A549 (cell line): ENCODE measurements at regions not wholly inside any gene's neighbourhood (a gene's known extent, or its start where the extent isn't known, plus 50 kb on each side); places are given as distances from the start of the nearest gene placed in this dataset.

ENCODE experiments used
- ATAC-seq, 2 experiments: fragments of 200-7000 bp in 1 of 2; fragments of >200 bp in 1 of 2; cut with Nextera tagmentation in 1 of 2; cut with Tn5 transposase in 1 of 2; 3 replicates each; pipeline versions ENCODE4 v1.8.0 to v1.9.1; 2018 to 2020; ENCODE audit warnings: mild to moderate bottlenecking in 1 of 2, moderate library complexity in 1 of 2
- CTCF ChIA-PET: fragments of 300-600 bp; sonication (Branson Sonifier 250); formaldehyde crosslinking; extraction: SDS; loops from one replicate; lab custom pipeline; 2021; ENCODE audit warnings: antibody characterized with exemption, inconsistent platforms; lab: Yijun Ruan, JAX
- POLR2A ChIA-PET: fragments of 350-600 bp; formaldehyde crosslinking; extraction: SDS; loops from one replicate; lab custom pipeline; 2021; ENCODE audit warnings: antibody characterized with exemption, inconsistent platforms; lab: Yijun Ruan, JAX
- DNase-seq, 2 experiments: peaks; one replicate each; pipeline versions ENCODE4 v3.0.0 to v3.0.0-alpha.2; 2011 to 2016; ENCODE audit warnings: low read depth in 1 of 2, low spot score in 1 of 2
- FAIRE-seq: peaks from 2 replicates; lab custom pipeline; 2011; peaks lifted over from hg19 to GRCh38; lab: Jason Lieb, UNC
- H3K27ac ChIP-seq, 2 experiments: fragments of >200 bp; sonication (Bioruptor Twin); formaldehyde crosslinking; 3 replicates each; pipeline ENCODE4 v1.5.1; 2016 to 2017
- H3K4me1 ChIP-seq: fragments of >200 bp; sonication (Bioruptor Twin); formaldehyde crosslinking; 3 replicates; pipeline ENCODE4 v1.6.1; 2016
- H3K4me2 ChIP-seq: fragments of >200 bp; sonication (Bioruptor Twin); formaldehyde crosslinking; 3 replicates; pipeline ENCODE4 v1.6.1; 2016
- H3K4me3 ChIP-seq: fragments of >200 bp; sonication (Bioruptor Twin); formaldehyde crosslinking; 3 replicates; pipeline ENCODE4 v1.5.1; 2016
- H3K9me3 ChIP-seq: fragments of >200 bp; sonication (Bioruptor Twin); formaldehyde crosslinking; 3 replicates; pipeline ENCODE4 v1.6.1; 2016
- CBX8 ChIP-seq: fragments of 200-600 bp; sonication (generic); IDR thresholded peaks from 2 replicates; pipeline ENCODE4 v1.6.1; 2016
- CEBPB ChIP-seq, 2 experiments: fragments of >200 bp in 1 of 2; sonication (Bioruptor Twin) in 1 of 2; formaldehyde crosslinking in 1 of 2; IDR thresholded peaks; 2 replicates each; pipeline ENCODE4 v1.6.1; 2012 to 2016
- CHD4 ChIP-seq: fragments of 200-600 bp; sonication (generic); IDR thresholded peaks from 2 replicates; pipeline ENCODE4 v1.6.1; 2016; ENCODE audit warnings: antibody characterized with exemption, mild to moderate bottlenecking, borderline replicate concordance
- EHF ChIP-seq: fragments of 250-450 bp; sonication (Bioruptor Pico); IDR thresholded peaks from 2 replicates; pipeline ENCODE4 v1.5.0; 2020; ENCODE audit warnings: mild to moderate bottlenecking
- EP300 ChIP-seq, 2 experiments: fragments of >200 bp; sonication (Bioruptor Twin); formaldehyde crosslinking; IDR thresholded peaks; 2 replicates in 1 of 2; 3 replicates in 1 of 2; pipeline ENCODE4 v1.6.1; 2016 to 2017
- ESRRA ChIP-seq: fragments of 150-350 bp; IDR thresholded peaks from 2 replicates; pipeline ENCODE4 v1.6.1; 2014; ENCODE audit warnings: mild to moderate bottlenecking, low read length, borderline replicate concordance
- GATA3 ChIP-seq: IDR thresholded peaks from 2 replicates; pipeline ENCODE4 v1.6.1; 2012; ENCODE audit warnings: borderline replicate concordance
- HOXB13 ChIP-seq: fragments of 250-450 bp; sonication (Bioruptor Pico); IDR thresholded peaks from 2 replicates; pipeline ENCODE4 v1.5.0; 2020; ENCODE audit warnings: low read depth, mild to moderate bottlenecking, moderate library complexity
- HOXB5 ChIP-seq: fragments of 250-450 bp; sonication (Bioruptor Pico); IDR thresholded peaks from 2 replicates; pipeline ENCODE4 v1.5.0; 2020; ENCODE audit warnings: mild to moderate bottlenecking, moderate library complexity
- JUNB ChIP-seq: fragments of >200 bp; sonication (Bioruptor Twin); formaldehyde crosslinking; IDR thresholded peaks from 2 replicates; pipeline ENCODE4 v1.6.1; 2016
- MAZ ChIP-seq: fragments of 150-350 bp; IDR thresholded peaks from 2 replicates; pipeline ENCODE4 v1.6.1; 2014; ENCODE audit warnings: antibody characterized with exemption, low read depth, low read length, borderline replicate concordance
- NFE2L2 ChIP-seq: fragments of 150-350 bp; conservative IDR thresholded peaks from 2 replicates; pipeline ENCODE4 v1.6.1; 2014; ENCODE audit warnings: low read length
- NR3C1 ChIP-seq: fragments of >200 bp; sonication (Bioruptor Twin); formaldehyde crosslinking; IDR thresholded peaks from 3 replicates; pipeline ENCODE4 v1.6.1; 2017
- POLR2A ChIP-seq: IDR thresholded peaks from 2 replicates; pipeline ENCODE4 v1.6.1; 2012; ENCODE audit warnings: mild to moderate bottlenecking, low read length
- POLR2AphosphoS2 ChIP-seq: conservative IDR thresholded peaks from 2 replicates; pipeline ENCODE4 v1.6.1; 2012; ENCODE audit warnings: low read length, improper control_type of control experiment, inconsistent platforms
- RAD21 ChIP-seq, 2 experiments: fragments of >200 bp in 1 of 2; sonication (Bioruptor Twin) in 1 of 2; formaldehyde crosslinking in 1 of 2; IDR thresholded peaks in 1 of 2; conservative IDR thresholded peaks in 1 of 2; 2 replicates in 1 of 2; 3 replicates in 1 of 2; pipeline ENCODE4 v1.6.1; 2012 to 2018; ENCODE audit warnings: inconsistent platforms in 1 of 2
- RNF2 ChIP-seq: fragments of 200-600 bp; sonication (generic); IDR thresholded peaks from 2 replicates; pipeline ENCODE4 v1.6.1; 2016; ENCODE audit warnings: low read depth, mild to moderate bottlenecking, antibody characterized with exemption, moderate library complexity, borderline replicate concordance
- SMC3 ChIP-seq: fragments of >200 bp; sonication (Bioruptor Twin); formaldehyde crosslinking; IDR thresholded peaks from 3 replicates; pipeline ENCODE4 v1.6.1; 2018; ENCODE audit warnings: inconsistent platforms
- SREBF2 ChIP-seq: fragments of 450-650 bp; IDR thresholded peaks from 2 replicates; pipeline ENCODE4 v1.6.1; 2014; ENCODE audit warnings: mild to moderate bottlenecking, moderate library complexity
- TP53 ChIP-seq: fragments of 250-450 bp; sonication (Bioruptor Pico); IDR thresholded peaks from 2 replicates; pipeline ENCODE4 v1.5.0; 2021; ENCODE audit warnings: mild to moderate bottlenecking, moderate library complexity
- ZC3H11A ChIP-seq: fragments of 450-650 bp; IDR thresholded peaks from 2 replicates; pipeline ENCODE4 v1.6.1; 2014; ENCODE audit warnings: antibody characterized with exemption, mild to moderate bottlenecking
- ZNF302 ChIP-seq: fragments of 250-450 bp; sonication (Bioruptor Pico); IDR thresholded peaks from 2 replicates; pipeline ENCODE4 v1.9.0; 2021; ENCODE audit warnings: inconsistent platforms, mild to moderate bottlenecking, moderate library complexity
- WGBS: methylation state at CpG from one replicate; pipeline ENCODE4 v1.1.6; 2017; ENCODE audit errors: missing lambda C conversion rate; 5-methylcytosine and 5-hydroxymethylcytosine counted together
- TF ChIP-seq, protein P1 (sequence below): fragments of >200 bp; sonication (Bioruptor Twin); formaldehyde crosslinking; IDR thresholded peaks from 2 replicates; pipeline ENCODE4 v1.6.1; 2016
- TF ChIP-seq, protein P2 (sequence below): fragments of 250-450 bp; sonication (Bioruptor Pico); IDR thresholded peaks from 2 replicates; pipeline ENCODE4 v1.5.0; 2021; ENCODE audit warnings: mild to moderate bottlenecking, moderate library complexity, borderline replicate concordance
- TF ChIP-seq, protein P3 (sequence below): IDR thresholded peaks from 2 replicates; pipeline ENCODE4 v1.6.1; 2012; ENCODE audit warnings: low read depth, borderline replicate concordance

DNA sequence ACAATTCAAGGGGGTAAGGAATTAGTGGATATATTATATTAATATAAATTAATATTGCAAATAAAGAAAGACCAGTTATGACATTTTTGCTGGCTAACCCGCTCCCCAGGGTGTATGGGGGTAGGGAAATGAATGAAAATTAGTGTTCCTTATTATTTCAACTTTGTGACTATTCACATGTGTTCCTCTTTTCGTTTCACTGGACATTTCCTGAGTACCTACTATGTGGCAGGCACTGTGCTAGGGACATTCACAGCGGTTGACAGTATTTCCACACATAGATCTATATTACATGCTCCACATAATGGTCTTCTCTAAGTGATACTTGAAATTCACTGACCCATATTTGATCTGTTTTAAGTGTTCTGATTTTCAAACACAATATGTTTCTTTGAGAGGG, 129.8 kb upstream of the USP15 start:
- ChIA-PET CTCF (interaction anchor here (1.2 kb wide), 1 partner anchor 11 kb away, joined by 3 read pairs; no protein-coding TSS in a partner anchor), POLR2A (no interaction called here)
- Histone ChIP-seq H3K4me1 (no peaks in the 10 kb centered on the region), H3K27ac (no peak overlapping the region), H3K4me3 (no peak overlapping the region), H3K4me2 (no peak overlapping the region), H3K9me3 (no peaks in the 10 kb centered on the region)
- 3% methylated on average over 3 of the region's 3 CpGs for whole genome bisulfite sequencing
- no peak for ATAC-seq
- FAIRE-seq: no peak
- TF ChIP-seq RAD21 (conservative IDR thresholded peaks at IDR 0.05 in 1 of 2, IDR thresholded peaks at IDR 0.05 in 1 of 2): no peak
- no peak for TF ChIP-seq POLR2A
- TF ChIP-seq, protein P1, sequence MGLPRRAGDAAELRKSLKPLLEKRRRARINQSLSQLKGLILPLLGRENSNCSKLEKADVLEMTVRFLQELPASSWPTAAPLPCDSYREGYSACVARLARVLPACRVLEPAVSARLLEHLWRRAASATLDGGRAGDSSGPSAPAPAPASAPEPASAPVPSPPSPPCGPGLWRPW: no peak
- no peak for TF ChIP-seq EHF (CRISPR knock-in tag)
- no peak for TF ChIP-seq CBX8
- no peak for TF ChIP-seq SREBF2
- TF ChIP-seq, protein P2, sequence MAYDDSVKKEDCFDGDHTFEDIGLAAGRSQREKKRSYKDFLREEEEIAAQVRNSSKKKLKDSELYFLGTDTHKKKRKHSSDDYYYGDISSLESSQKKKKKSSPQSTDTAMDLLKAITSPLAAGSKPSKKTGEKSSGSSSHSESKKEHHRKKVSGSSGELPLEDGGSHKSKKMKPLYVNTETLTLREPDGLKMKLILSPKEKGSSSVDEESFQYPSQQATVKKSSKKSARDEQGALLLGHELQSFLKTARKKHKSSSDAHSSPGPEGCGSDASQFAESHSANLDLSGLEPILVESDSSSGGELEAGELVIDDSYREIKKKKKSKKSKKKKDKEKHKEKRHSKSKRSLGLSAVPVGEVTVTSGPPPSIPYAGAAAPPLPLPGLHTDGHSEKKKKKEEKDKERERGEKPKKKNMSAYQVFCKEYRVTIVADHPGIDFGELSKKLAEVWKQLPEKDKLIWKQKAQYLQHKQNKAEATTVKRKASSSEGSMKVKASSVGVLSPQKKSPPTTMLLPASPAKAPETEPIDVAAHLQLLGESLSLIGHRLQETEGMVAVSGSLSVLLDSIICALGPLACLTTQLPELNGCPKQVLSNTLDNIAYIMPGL (CRISPR knock-in tag): no peak
- no peak for DNase-seq

DNA sequence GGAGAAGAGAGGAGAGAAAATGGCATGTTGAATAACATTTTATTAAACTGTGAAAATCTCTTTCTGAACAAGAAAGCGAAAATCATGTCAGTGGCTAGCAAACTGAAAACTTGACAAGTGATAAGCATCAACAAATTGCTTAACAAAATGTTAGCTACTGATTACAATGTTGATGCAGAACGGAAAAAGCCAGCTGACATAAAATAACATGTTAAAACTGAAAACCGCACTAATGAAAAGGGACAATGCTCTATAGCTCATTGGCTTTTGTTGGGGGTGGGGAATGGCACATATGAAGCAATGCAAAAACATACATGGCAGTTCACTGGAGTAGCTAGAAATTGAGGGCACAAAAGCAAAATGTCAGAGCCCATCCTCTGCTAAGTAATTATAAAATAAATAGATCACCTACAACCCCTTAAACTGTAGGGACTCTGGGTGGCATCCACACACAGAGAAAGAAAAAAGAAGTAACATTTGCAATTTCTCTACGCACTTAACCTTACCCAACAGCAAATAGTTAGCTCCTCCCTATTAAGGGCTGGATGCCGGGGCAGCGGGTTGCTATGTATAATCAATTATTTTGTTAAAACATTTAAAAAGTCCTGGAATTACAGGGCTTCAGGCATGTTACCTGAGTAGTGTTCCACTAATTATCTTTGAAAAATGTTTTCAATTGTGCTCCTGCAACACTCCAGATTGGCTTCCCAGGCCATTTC, 129.2 kb upstream of the USP15 start:
- Histone ChIP-seq H3K4me3 (no peak overlapping the region), H3K27ac (no peak overlapping the region), H3K4me2 (no peak overlapping the region), H3K4me1 (no peaks in the 10 kb centered on the region), H3K9me3 (no peaks in the 10 kb centered on the region)
- WGBS: 22% methylated on average over 6 of the region's 6 CpGs
- FAIRE-seq (no peak), DNase-seq (no peak), ATAC-seq (no peak)
- ChIA-PET POLR2A (no interaction called here), CTCF (interaction anchor here (1.2 kb wide), 1 partner anchor 10 kb away, joined by 3 read pairs; no protein-coding TSS in a partner anchor)
- no peak for TF ChIP-seq HOXB5 (CRISPR knock-in tag)
- no peak for TF ChIP-seq RNF2
- no peak for TF ChIP-seq JUNB
- TF ChIP-seq NFE2L2: no peak
- no peak for TF ChIP-seq NR3C1
- no peak for TF ChIP-seq ESRRA
- no peak for TF ChIP-seq TP53
- TF ChIP-seq EP300 (IDR thresholded peaks at IDR 0.05): no peak
- TF ChIP-seq ZNF302: no peak
- TF ChIP-seq MAZ: no peak
- no peak for TF ChIP-seq SMC3
- TF ChIP-seq CEBPB (IDR thresholded peaks at IDR 0.05): no peak
- no peak for TF ChIP-seq ZC3H11A
- TF ChIP-seq, protein P1: no peak
- TF ChIP-seq, protein P3, sequence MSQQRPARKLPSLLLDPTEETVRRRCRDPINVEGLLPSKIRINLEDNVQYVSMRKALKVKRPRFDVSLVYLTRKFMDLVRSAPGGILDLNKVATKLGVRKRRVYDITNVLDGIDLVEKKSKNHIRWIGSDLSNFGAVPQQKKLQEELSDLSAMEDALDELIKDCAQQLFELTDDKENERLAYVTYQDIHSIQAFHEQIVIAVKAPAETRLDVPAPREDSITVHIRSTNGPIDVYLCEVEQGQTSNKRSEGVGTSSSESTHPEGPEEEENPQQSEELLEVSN: no peak
- TF ChIP-seq POLR2AphosphoS2: no peak
- TF ChIP-seq GATA3: no peak
- TF ChIP-seq HOXB13 (CRISPR knock-in tag): no peak
- no peak for TF ChIP-seq RAD21 (conservative IDR thresholded peaks at IDR 0.05 in 1 of 2, IDR thresholded peaks at IDR 0.05 in 1 of 2)
- TF ChIP-seq CHD4: no peak
